HG02623 (cell line): ENCODE measurements at regions not wholly inside any gene's neighbourhood (a gene's known extent, or its start where the extent isn't known, plus 50 kb on each side); places are given as distances from the start of the nearest gene placed in this dataset.

Experiments
- ATAC-seq: cut with Tn5 transposase; IDR thresholded peaks from one replicate; pipeline ENCODE4 v1.9.1; 2021; ENCODE audit warnings: moderate library complexity; ENCODE audit not compliant: unreplicated experiment

- no peak for ATAC-seq
Measured at GRCh38 chr4:178471994-178472393, 1029.8 kb upstream of the AGA start.

GRCh38 chr4:178480105-178480504 is 1037.9 kb upstream of the AGA start:
- no peak for ATAC-seq

GRCh38 chr4:178480881-178481280 is 1038.6 kb upstream of the AGA start:
- ATAC-seq, result no peak

GRCh38 chr4:178481564-178481963 is 1039.3 kb upstream of the AGA start:
- no peak for ATAC-seq

GRCh38 chr4:178523038-178523437 is 1080.8 kb upstream of the AGA start:
- no peak for ATAC-seq

- no peak for ATAC-seq
Measured at GRCh38 chr4:178535939-178536579, 1093.8 kb upstream of the AGA start.

GRCh38 chr4:178553201-178553600 is 1111.0 kb upstream of the AGA start:
- no peak for ATAC-seq

GRCh38 chr4:178554352-178554751 is 1112.1 kb upstream of the AGA start:
- ATAC-seq, result no peak

- no peak for ATAC-seq
Measured at GRCh38 chr4:178556796-178557195, 1114.6 kb upstream of the AGA start.

GRCh38 chr4:178577933-178578332 is 1135.7 kb upstream of the AGA start:
- no peak for ATAC-seq

GRCh38 chr4:178595500-178596138 is 1153.4 kb upstream of the AGA start:
- ATAC-seq, result no peak

GRCh38 chr4:178598672-178599071 is 1156.4 kb upstream of the AGA start:
- no peak for ATAC-seq

- no peak for ATAC-seq
Measured at GRCh38 chr4:178599521-178599920, 1157.3 kb upstream of the AGA start.

- ATAC-seq, result no peak
Measured at GRCh38 chr4:178602833-178603232, 1160.6 kb upstream of the AGA start.

GRCh38 chr4:178611062-178611461 is 1168.8 kb upstream of the AGA start:
- ATAC-seq, result no peak

GRCh38 chr4:178612733-178613132 is 1170.5 kb upstream of the AGA start:
- no peak for ATAC-seq

GRCh38 chr4:178632415-178632814 is 1190.2 kb upstream of the AGA start:
- no peak for ATAC-seq

GRCh38 chr4:178633263-178633662 is 1191.0 kb upstream of the AGA start:
- no peak for ATAC-seq

GRCh38 chr4:178664621-178665020 is 1222.4 kb upstream of the AGA start:
- ATAC-seq, result no peak

GRCh38 chr4:178665916-178666315 is 1223.7 kb upstream of the AGA start:
- no peak for ATAC-seq

- ATAC-seq, result no peak
Measured at GRCh38 chr4:178671766-178672165, 1229.5 kb upstream of the AGA start.

GRCh38 chr4:178672512-178672911 is 1230.3 kb upstream of the AGA start:
- ATAC-seq, result no peak

- no peak for ATAC-seq
Measured at GRCh38 chr4:178681871-178682270, 1239.6 kb upstream of the AGA start.
